GM12873 (cell line): ENCODE measurements at regions not wholly inside any gene's neighbourhood (a gene's known extent, or its start where the extent isn't known, plus 50 kb on each side); places are given as distances from the start of the nearest gene placed in this dataset.

Experiments
- TF ChIP-seq, protein P1 (sequence below): IDR thresholded peaks from 2 replicates; pipeline ENCODE4 v1.5.1; 2012; ENCODE audit warnings: low read depth, mild to moderate bottlenecking, moderate library complexity, low read length, control low read depth; ENCODE audit not compliant: insufficient read depth; ENCODE audit errors: missing control alignments

DNA sequence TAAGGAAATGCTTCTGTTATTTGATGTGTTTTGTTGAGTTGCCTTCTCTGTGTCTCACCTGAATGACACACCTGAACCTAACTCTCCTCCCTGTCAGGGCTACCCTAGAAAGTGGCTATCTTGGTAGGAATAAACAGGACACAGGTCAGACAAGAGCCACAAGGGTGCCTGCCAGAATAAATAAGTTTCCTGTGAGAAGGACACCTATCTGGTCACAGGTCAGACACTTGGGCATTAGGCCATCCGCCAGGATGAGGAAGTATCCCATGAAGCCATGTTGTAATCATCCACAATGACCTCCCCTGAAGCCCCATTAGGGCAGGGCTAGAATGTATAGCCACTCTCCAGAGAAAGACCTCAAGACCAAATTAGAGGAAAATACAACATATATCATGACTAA lies 318.8 kb downstream of the ZNF674 start:
- TF ChIP-seq, protein P1, sequence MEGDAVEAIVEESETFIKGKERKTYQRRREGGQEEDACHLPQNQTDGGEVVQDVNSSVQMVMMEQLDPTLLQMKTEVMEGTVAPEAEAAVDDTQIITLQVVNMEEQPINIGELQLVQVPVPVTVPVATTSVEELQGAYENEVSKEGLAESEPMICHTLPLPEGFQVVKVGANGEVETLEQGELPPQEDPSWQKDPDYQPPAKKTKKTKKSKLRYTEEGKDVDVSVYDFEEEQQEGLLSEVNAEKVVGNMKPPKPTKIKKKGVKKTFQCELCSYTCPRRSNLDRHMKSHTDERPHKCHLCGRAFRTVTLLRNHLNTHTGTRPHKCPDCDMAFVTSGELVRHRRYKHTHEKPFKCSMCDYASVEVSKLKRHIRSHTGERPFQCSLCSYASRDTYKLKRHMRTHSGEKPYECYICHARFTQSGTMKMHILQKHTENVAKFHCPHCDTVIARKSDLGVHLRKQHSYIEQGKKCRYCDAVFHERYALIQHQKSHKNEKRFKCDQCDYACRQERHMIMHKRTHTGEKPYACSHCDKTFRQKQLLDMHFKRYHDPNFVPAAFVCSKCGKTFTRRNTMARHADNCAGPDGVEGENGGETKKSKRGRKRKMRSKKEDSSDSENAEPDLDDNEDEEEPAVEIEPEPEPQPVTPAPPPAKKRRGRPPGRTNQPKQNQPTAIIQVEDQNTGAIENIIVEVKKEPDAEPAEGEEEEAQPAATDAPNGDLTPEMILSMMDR = no peak

DNA sequence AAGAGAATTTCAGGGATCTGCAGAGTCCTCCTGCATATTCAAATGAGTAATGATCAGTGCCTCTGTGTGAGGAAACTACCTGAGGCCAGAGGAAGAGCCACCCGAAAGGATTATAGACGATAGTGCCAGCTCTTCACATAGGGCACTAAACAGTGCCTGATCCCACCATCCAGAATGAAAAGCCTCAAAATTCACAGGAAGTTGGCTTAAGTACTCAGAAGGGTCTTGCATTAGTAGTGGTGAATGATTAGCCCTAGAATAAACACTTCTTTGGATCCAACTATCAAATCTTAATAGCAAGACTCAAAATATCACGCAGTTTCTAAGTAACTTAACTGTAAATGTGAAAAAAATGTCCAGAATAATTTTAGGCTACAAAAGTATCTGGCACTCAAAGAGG lies 324.4 kb downstream of the ZNF674 start:
- TF ChIP-seq, protein P1 = no peak

DNA sequence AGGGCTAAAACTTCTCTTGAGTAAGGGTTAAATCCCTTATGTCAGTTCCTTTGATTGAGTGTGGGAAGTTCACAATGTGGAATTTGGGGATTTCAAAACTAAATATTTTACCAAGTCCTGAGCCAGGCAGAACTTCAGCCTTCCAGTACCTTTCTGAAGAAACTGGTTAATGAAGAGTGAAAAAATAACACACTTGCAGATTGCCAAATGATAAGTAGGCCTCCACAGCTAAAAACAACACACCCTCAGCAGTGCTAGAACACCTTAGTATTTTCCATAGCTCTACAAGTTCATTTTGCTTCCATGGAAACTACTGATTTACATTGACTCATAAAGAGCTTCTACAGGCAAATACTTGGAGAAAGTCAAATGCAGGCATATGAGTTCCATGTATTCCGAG lies 326.8 kb downstream of the ZNF674 start:
- TF ChIP-seq, protein P1 = no peak

DNA sequence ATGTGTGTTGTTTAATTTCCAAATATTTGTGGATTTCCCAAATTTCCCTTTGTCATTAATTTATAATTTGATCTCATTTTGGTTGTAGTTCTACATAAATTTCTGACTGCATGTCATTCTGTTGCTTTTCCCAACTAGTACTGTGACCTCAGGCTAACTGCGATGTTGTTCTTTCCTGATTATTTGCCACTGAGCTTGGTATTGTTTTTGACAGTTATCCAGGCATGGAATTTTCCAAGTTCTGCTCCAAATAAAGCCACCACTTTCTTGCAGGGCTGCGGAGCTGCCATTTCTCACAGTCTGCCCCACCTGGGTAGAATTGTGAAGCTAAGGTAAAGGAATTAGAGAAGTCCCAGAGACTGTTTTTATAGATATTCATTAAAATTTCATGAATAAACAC lies 328.8 kb downstream of the ZNF674 start:
- TF ChIP-seq, protein P1 = no peak

- TF ChIP-seq, protein P1 = no peak
Measured at GRCh38 chrX:46211079-46211478, 334.1 kb downstream of the ZNF674 start.

- TF ChIP-seq, protein P1 = no peak
Measured at GRCh38 chrX:46209768-46210167, 335.5 kb downstream of the ZNF674 start.

DNA sequence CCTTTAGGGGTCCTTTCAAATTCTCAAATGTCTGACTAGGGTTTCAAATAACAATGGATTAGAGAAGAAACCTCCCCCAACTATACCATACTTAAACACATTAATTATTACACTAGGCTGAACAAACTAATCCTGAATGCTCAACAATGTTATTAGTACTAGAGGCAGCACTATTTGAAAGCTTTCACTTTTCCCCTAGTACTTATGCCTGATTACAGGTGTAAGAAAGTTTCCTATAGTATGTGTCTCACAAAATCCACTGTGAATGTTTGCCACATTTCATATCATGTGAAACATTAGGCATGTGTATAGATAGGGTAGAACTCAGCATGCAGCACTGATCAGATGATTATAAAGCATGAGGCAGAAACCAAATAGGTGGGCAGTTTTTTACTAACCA lies 336.2 kb downstream of the ZNF674 start:
- TF ChIP-seq, protein P1 = no peak
